ENCODE measurements at regions not wholly inside any gene's neighbourhood (a gene's known extent, or its start where the extent isn't known, plus 50 kb on each side); places are given as distances from the start of the nearest gene placed in this dataset.
A peak's percentile ranks its signal among the peaks of the same experiment; 100 is the strongest.

DNA sequence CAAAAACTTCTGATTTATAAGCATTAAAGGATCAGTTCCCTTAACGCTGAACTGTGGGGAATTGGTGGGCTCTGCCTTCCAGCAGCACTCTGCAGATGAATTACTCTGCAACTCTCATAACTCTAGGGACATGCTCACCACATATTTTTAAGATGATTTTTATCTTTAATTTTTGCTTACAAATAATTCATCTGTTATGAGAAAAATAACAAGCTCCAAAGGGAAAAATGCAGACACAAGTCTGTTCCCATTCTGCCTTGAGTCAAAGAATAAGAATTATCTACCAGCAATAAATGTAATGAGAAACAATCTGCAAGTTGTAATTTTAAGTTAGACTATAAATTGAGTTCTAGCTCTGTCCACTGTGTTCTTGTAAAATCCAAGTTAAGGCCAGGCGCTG is 133.1 kb upstream of the MDM1 start:
- no peak overlapping the region for H3K4me3 ChIP-seq (ENCODE audit: low read length, poor library complexity, severe bottlenecking)
- TF ChIP-seq, protein P1, sequence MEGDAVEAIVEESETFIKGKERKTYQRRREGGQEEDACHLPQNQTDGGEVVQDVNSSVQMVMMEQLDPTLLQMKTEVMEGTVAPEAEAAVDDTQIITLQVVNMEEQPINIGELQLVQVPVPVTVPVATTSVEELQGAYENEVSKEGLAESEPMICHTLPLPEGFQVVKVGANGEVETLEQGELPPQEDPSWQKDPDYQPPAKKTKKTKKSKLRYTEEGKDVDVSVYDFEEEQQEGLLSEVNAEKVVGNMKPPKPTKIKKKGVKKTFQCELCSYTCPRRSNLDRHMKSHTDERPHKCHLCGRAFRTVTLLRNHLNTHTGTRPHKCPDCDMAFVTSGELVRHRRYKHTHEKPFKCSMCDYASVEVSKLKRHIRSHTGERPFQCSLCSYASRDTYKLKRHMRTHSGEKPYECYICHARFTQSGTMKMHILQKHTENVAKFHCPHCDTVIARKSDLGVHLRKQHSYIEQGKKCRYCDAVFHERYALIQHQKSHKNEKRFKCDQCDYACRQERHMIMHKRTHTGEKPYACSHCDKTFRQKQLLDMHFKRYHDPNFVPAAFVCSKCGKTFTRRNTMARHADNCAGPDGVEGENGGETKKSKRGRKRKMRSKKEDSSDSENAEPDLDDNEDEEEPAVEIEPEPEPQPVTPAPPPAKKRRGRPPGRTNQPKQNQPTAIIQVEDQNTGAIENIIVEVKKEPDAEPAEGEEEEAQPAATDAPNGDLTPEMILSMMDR (conservative IDR thresholded peaks at IDR 0.05; ENCODE audit: low read length) = no peak
- TF ChIP-seq EZH2phosphoT487 (IDR thresholded peaks at IDR 0.05; ENCODE audit: borderline replicate concordance) = no peak
- H3K9me3 ChIP-seq (ENCODE audit: insufficient read depth, low read depth, low read length) = no peaks in the 10 kb centered on the region
- H3K36me3 ChIP-seq (ENCODE audit: insufficient read depth, low read length) = no peaks in the 10 kb centered on the region
- H3K4me1 ChIP-seq (ENCODE audit: insufficient read depth, low read length, poor library complexity, severe bottlenecking) = peaks cover 4% of the 10 kb centered on the region
- H3K9ac ChIP-seq (ENCODE audit: low read depth, low read length, poor library complexity, severe bottlenecking) = no peak overlapping the region
- no peaks in the 10 kb centered on the region for H4K20me1 ChIP-seq (ENCODE audit: insufficient read depth, low read length, poor library complexity, severe bottlenecking)
- H3K4me2 ChIP-seq (ENCODE audit: low read depth, low read length, poor library complexity, severe bottlenecking) = no peak overlapping the region
- H3K27me3 ChIP-seq (ENCODE audit: insufficient read depth, low read length, poor library complexity, severe bottlenecking) = no peaks in the 10 kb centered on the region
- H2AFZ ChIP-seq (ENCODE audit: low read length) = no peak overlapping the region
- no peaks in the 10 kb centered on the region for H3K9me2 ChIP-seq (replicated peaks; ENCODE audit: low read depth, low read length)
- H3K79me2 ChIP-seq (ENCODE audit: insufficient read depth, low read length) = no peaks in the 10 kb centered on the region
- no peaks in the 10 kb centered on the region for H3F3A ChIP-seq (ENCODE audit: low read depth)

DNA sequence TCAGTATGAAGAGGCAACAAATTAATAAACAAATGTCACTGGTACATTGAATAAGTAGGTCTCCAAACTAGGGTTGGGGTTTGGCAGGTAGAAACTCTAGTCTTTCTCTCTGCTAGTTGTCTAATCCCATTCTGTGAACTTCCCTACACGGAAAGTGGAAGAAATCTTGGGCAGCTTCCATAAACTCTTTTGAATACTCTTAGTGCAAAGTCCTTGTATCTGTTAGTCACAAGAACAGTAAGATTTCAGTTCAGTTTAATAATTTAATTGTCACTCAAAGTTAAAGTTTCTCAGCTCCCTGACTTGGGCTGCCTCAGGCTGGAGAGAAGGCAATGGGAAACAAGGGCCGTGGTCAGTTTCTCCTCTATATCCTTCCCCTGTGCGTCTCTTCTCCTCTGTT is 135.4 kb upstream of the MDM1 start:
- Histone ChIP-seq H3K9me3 (ENCODE audit: insufficient read depth, low read depth, low read length) (no peaks in the 10 kb centered on the region), H3K9ac (ENCODE audit: low read depth, low read length, poor library complexity, severe bottlenecking) (no peak overlapping the region), H3K4me3 (ENCODE audit: low read length, poor library complexity, severe bottlenecking) (no peak overlapping the region), H3K9me2 (replicated peaks; ENCODE audit: low read depth, low read length) (no peaks in the 10 kb centered on the region), H3K4me2 (ENCODE audit: low read depth, low read length, poor library complexity, severe bottlenecking) (no peak overlapping the region), H2AFZ (ENCODE audit: low read length) (peak overlapping the region; percentile 37; the same call in 1 of the 2 replicates), H3K4me1 (ENCODE audit: insufficient read depth, low read length, poor library complexity, severe bottlenecking) (peaks cover 4% of the 10 kb centered on the region), H4K20me1 (ENCODE audit: insufficient read depth, low read length, poor library complexity, severe bottlenecking) (no peaks in the 10 kb centered on the region), H3K36me3 (ENCODE audit: insufficient read depth, low read length) (no peaks in the 10 kb centered on the region), H3F3A (ENCODE audit: low read depth) (no peaks in the 10 kb centered on the region), H3K27me3 (ENCODE audit: insufficient read depth, low read length, poor library complexity, severe bottlenecking) (no peaks in the 10 kb centered on the region), H3K79me2 (ENCODE audit: insufficient read depth, low read length) (no peaks in the 10 kb centered on the region)
- TF ChIP-seq, protein P1 (conservative IDR thresholded peaks at IDR 0.05; ENCODE audit: low read length) = no peak
- TF ChIP-seq EZH2phosphoT487 (IDR thresholded peaks at IDR 0.05; ENCODE audit: borderline replicate concordance) = no peak

DNA sequence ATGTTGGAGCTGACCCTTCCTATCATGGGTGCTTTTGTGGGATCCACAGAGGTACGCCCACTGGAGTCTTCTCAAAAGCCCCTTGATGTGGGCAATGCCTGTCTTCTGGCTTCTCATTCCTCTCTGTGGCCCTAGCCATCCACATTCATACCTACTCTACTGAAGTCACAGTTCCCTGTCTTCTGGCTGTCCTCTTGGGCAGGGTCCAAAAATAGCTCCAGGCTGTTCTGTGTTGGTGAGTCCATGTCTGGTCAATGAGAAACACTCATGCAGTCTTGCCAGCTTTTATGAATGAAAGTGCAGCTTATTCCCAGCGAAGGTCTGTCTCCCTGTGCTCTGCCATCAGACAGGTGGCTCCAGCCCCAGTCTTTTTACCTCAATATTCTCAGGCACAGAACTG is 135.9 kb upstream of the MDM1 start:
- no peaks in the 10 kb centered on the region for H3K79me2 ChIP-seq (ENCODE audit: insufficient read depth, low read length)
- H3K4me2 ChIP-seq (ENCODE audit: low read depth, low read length, poor library complexity, severe bottlenecking) = no peak overlapping the region
- H2AFZ ChIP-seq (ENCODE audit: low read length) = no peak overlapping the region; the same call in 1 of the 2 replicates
- no peaks in the 10 kb centered on the region for H3F3A ChIP-seq (ENCODE audit: low read depth)
- H3K36me3 ChIP-seq (ENCODE audit: insufficient read depth, low read length) = no peaks in the 10 kb centered on the region
- H3K4me3 ChIP-seq (ENCODE audit: low read length, poor library complexity, severe bottlenecking) = no peak overlapping the region
- H3K9me3 ChIP-seq (ENCODE audit: insufficient read depth, low read depth, low read length) = no peaks in the 10 kb centered on the region
- H4K20me1 ChIP-seq (ENCODE audit: insufficient read depth, low read length, poor library complexity, severe bottlenecking) = no peaks in the 10 kb centered on the region
- H3K9ac ChIP-seq (ENCODE audit: low read depth, low read length, poor library complexity, severe bottlenecking) = no peak overlapping the region
- H3K27me3 ChIP-seq (ENCODE audit: insufficient read depth, low read length, poor library complexity, severe bottlenecking) = no peaks in the 10 kb centered on the region
- H3K4me1 ChIP-seq (ENCODE audit: insufficient read depth, low read length, poor library complexity, severe bottlenecking) = no peaks in the 10 kb centered on the region
- no peaks in the 10 kb centered on the region for H3K9me2 ChIP-seq (replicated peaks; ENCODE audit: low read depth, low read length)
- no peak for TF ChIP-seq EZH2phosphoT487 (IDR thresholded peaks at IDR 0.05; ENCODE audit: borderline replicate concordance)

DNA sequence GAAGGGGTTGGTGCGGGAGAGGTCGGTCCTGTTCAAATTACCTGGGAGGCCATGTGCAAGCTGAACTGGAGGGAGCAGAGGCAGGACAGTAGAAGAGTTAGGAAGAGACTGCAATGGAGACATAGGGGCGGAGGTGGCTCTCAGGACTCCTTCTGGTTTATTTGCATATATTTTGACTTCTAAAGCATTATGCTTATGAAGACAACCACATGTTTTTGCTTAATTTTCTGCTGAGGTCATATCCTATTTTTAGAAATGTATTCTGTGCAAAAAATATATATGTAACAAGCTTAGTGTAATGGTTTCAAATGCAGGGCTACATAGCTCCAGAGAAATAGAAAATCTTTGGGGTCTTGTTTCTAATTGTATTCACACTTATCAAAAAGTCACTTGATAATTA is 137.0 kb upstream of the MDM1 start:
- no peaks in the 10 kb centered on the region for H3K9me2 ChIP-seq (replicated peaks; ENCODE audit: low read depth, low read length)
- H3K27me3 ChIP-seq (ENCODE audit: insufficient read depth, low read length, poor library complexity, severe bottlenecking) = no peaks in the 10 kb centered on the region
- H3F3A ChIP-seq (ENCODE audit: low read depth) = no peaks in the 10 kb centered on the region
- no peak overlapping the region for H3K9ac ChIP-seq (ENCODE audit: low read depth, low read length, poor library complexity, severe bottlenecking)
- no peak for TF ChIP-seq EZH2phosphoT487 (IDR thresholded peaks at IDR 0.05; ENCODE audit: borderline replicate concordance)
- TF ChIP-seq, protein P1 (conservative IDR thresholded peaks at IDR 0.05; ENCODE audit: low read length) = no peak
- no peak overlapping the region for H3K4me2 ChIP-seq (ENCODE audit: low read depth, low read length, poor library complexity, severe bottlenecking)
- H3K4me1 ChIP-seq (ENCODE audit: insufficient read depth, low read length, poor library complexity, severe bottlenecking) = no peaks in the 10 kb centered on the region
- H4K20me1 ChIP-seq (ENCODE audit: insufficient read depth, low read length, poor library complexity, severe bottlenecking) = no peaks in the 10 kb centered on the region
- no peaks in the 10 kb centered on the region for H3K9me3 ChIP-seq (ENCODE audit: insufficient read depth, low read depth, low read length)
- no peaks in the 10 kb centered on the region for H3K36me3 ChIP-seq (ENCODE audit: insufficient read depth, low read length)
- no peak overlapping the region for H2AFZ ChIP-seq (ENCODE audit: low read length)
- no peaks in the 10 kb centered on the region for H3K79me2 ChIP-seq (ENCODE audit: insufficient read depth, low read length)
- H3K4me3 ChIP-seq (ENCODE audit: low read length, poor library complexity, severe bottlenecking) = no peak overlapping the region

Data from Loucy (cell line).